ENCODE measurements at regions not wholly inside any gene's neighbourhood (a gene's known extent, or its start where the extent isn't known, plus 50 kb on each side); places are given as distances from the start of the nearest gene placed in this dataset.

- TF ChIP-seq HOXB6 (CRISPR knock-in tag; IDR thresholded peaks at IDR 0.05; ENCODE audit: borderline replicate concordance): no peak
- TF ChIP-seq POLR3A (IDR thresholded peaks at IDR 0.05; ENCODE audit: borderline replicate concordance, extremely low read depth, insufficient read depth, insufficient read length): no peak
- no peak for TF ChIP-seq ZNF408 (CRISPR knock-in tag; IDR thresholded peaks at IDR 0.05; ENCODE audit: low read depth)
- TF ChIP-seq ZNF263 (CRISPR knock-in tag; IDR thresholded peaks at IDR 0.05; ENCODE audit: borderline replicate concordance): no peak
- TF ChIP-seq ZNF212 (CRISPR knock-in tag; IDR thresholded peaks at IDR 0.05): no peak
- TF ChIP-seq SMARCA4 (IDR thresholded peaks at IDR 0.05): no peak
- TF ChIP-seq ILF3 (IDR thresholded peaks at IDR 0.05; ENCODE audit: borderline replicate concordance): no peak
- no peak for TF ChIP-seq POLR2H (tag; IDR thresholded peaks at IDR 0.05; ENCODE audit: low read depth)
- TF ChIP-seq MAZ (CRISPR knock-in tag; conservative IDR thresholded peaks at IDR 0.05 in 1 of 2, IDR thresholded peaks at IDR 0.05 in 1 of 2): no peak
- no peak for TF ChIP-seq ZFX (CRISPR knock-in tag; IDR thresholded peaks at IDR 0.05)
Observed at GRCh38 chr2:122261911-122262310, 506.5 kb downstream of the TSN start (continued).

GRCh38 chr2:122263746-122264145, 508.3 kb downstream of the TSN start:
- ChIA-PET POLR2A (no interaction called here), CTCF (ENCODE audit: low intra/inter-chr PET ratio) (no interaction called here)
- no peak for ATAC-seq

More at GRCh38 chr2:122263746-122264145, 508.3 kb downstream of the TSN start:
- BruUV-seq (replicated peaks): no TSS peak
- DNase-seq (ENCODE audit: extremely low read depth in 1 of 4, low spot score in 3 of 4): no peak
- TF ChIP-seq ZNF239 (CRISPR knock-in tag; IDR thresholded peaks at IDR 0.05) (no peak), STAG1 (CRISPR knock-in tag; IDR thresholded peaks at IDR 0.05; ENCODE audit: borderline replicate concordance) (no peak), NUFIP1 (IDR thresholded peaks at IDR 0.05; ENCODE audit: partially characterized antibody) (no peak), MAFK (IDR thresholded peaks at IDR 0.05; ENCODE audit: low read length) (no peak), LEF1 (IDR thresholded peaks at IDR 0.05) (no peak), ZNF347 (CRISPR knock-in tag; IDR thresholded peaks at IDR 0.05; ENCODE audit: low read depth) (no peak), ZNF408 (CRISPR knock-in tag; IDR thresholded peaks at IDR 0.05; ENCODE audit: low read depth) (no peak), TOE1 (IDR thresholded peaks at IDR 0.05; ENCODE audit: borderline replicate concordance) (no peak), TOE1 (CRISPR knock-in tag; IDR thresholded peaks at IDR 0.05; ENCODE audit: borderline replicate concordance, low read depth) (no peak), AFF1 (IDR thresholded peaks at IDR 0.05; ENCODE audit: low read depth in 1 of 2, partially characterized antibody in 2 of 2) (no peak)
- H3K9ac ChIP-seq (ENCODE audit: insufficient read depth in 1 of 2, low read depth in 2 of 2, low read length in 2 of 2): no peak overlapping the region
- intact Hi-C loops (cut with micrococcal nuclease) (no loop called here), in situ Hi-C loops (cut with MboI) (no loop called here)
- no peaks in the 10 kb centered on the region for H3K27me3 ChIP-seq (ENCODE audit: control insufficient read depth in 2 of 2, insufficient read depth in 2 of 2, low read length in 2 of 2)
- no peaks in the 10 kb centered on the region for H3K9me3 ChIP-seq (replicated peaks; ENCODE audit: control insufficient read depth, insufficient read depth, low read depth, low read length)
- no peak overlapping the region for H3K27ac ChIP-seq (ENCODE audit: extremely low read depth, low read depth, low read length)
- no peak overlapping the region for H2AFZ ChIP-seq (ENCODE audit: low read depth, low read length)
- no peak for FAIRE-seq
- 0% methylated on average over 1 of the region's 1 CpG for WGBS (ENCODE audit: insufficient coverage, low coverage, missing lambda C conversion rate)
- H3K79me2 ChIP-seq (ENCODE audit: control insufficient read depth, insufficient read depth, low read length): no peaks in the 10 kb centered on the region
- no peaks in the 10 kb centered on the region for H3K4me1 ChIP-seq (replicated peaks in 1 of 2; ENCODE audit: control insufficient read depth in 2 of 2, insufficient read depth in 2 of 2, low read length in 2 of 2)
- H3K9me1 ChIP-seq (ENCODE audit: control insufficient read depth, insufficient read depth, low read length): no peaks in the 10 kb centered on the region
- no peak overlapping the region for H3K4me3 ChIP-seq
- H3K36me3 ChIP-seq (ENCODE audit: control insufficient read depth, insufficient read depth, low read length): no peaks in the 10 kb centered on the region
- H4K20me1 ChIP-seq (replicated peaks; ENCODE audit: control insufficient read depth, insufficient read depth, low read length): no peaks in the 10 kb centered on the region
- no peak overlapping the region for H3K4me2 ChIP-seq (ENCODE audit: insufficient read depth, low read length)
